ENCODE measurements at regions not wholly inside any gene's neighbourhood (a gene's known extent, or its start where the extent isn't known, plus 50 kb on each side); places are given as distances from the start of the nearest gene placed in this dataset.

DNA sequence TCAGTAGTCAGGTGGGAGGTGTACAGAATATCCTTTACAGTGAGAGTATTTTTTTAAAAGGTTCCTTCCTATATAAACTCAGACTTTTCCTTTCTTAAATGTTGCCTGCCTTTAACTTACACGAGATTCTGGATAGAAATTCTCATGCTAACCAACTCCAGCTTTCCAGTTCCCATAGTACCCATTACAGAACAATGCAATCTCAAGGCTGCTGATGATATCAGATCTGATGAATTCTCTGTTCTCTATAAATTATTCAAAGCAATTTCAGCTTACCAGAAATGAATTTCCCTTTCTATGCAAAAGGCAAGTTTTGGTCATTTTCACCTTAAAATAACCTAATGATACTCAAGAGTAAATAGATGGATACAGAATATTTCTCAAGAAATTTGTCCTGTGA is 90.3 kb downstream of the NUDT12 start:
- TF ChIP-seq, protein P1, sequence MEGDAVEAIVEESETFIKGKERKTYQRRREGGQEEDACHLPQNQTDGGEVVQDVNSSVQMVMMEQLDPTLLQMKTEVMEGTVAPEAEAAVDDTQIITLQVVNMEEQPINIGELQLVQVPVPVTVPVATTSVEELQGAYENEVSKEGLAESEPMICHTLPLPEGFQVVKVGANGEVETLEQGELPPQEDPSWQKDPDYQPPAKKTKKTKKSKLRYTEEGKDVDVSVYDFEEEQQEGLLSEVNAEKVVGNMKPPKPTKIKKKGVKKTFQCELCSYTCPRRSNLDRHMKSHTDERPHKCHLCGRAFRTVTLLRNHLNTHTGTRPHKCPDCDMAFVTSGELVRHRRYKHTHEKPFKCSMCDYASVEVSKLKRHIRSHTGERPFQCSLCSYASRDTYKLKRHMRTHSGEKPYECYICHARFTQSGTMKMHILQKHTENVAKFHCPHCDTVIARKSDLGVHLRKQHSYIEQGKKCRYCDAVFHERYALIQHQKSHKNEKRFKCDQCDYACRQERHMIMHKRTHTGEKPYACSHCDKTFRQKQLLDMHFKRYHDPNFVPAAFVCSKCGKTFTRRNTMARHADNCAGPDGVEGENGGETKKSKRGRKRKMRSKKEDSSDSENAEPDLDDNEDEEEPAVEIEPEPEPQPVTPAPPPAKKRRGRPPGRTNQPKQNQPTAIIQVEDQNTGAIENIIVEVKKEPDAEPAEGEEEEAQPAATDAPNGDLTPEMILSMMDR (IDR thresholded peaks at IDR 0.05): no peak
- TF ChIP-seq POLR2A (IDR thresholded peaks at IDR 0.05) (no peak), EP300 (IDR thresholded peaks at IDR 0.05) (no peak)
